Endothelial cell of umbilical vein (primary cell): ENCODE measurements at regions not wholly inside any gene's neighbourhood (a gene's known extent, or its start where the extent isn't known, plus 50 kb on each side); places are given as distances from the start of the nearest gene placed in this dataset.

Source experiments
- EZH2 ChIP-seq: IDR thresholded peaks from 2 replicates; pipeline ENCODE4 v1.6.1; 2012; ENCODE audit warnings: borderline replicate concordance, low read depth, mild to moderate bottlenecking, moderate library complexity, low read length, inconsistent platforms; ENCODE audit not compliant: severe bottlenecking
- FOS ChIP-seq: IDR thresholded peaks from 2 replicates; pipeline ENCODE4 v1.6.1; 2011; ENCODE audit warnings: mild to moderate bottlenecking, low read length, moderate library complexity, borderline replicate concordance; ENCODE audit not compliant: insufficient read depth
- GATA2 ChIP-seq: IDR thresholded peaks from 2 replicates; pipeline ENCODE4 v1.7.0; 2011; ENCODE audit warnings: low read depth, mild to moderate bottlenecking, moderate library complexity, mixed read lengths, low read length; ENCODE audit not compliant: insufficient read length, insufficient read depth
- MYC ChIP-seq: IDR thresholded peaks from one replicate; pipeline ENCODE4 v1.6.1; 2011; ENCODE audit warnings: mild to moderate bottlenecking, low read depth, low read length
- POLR2A ChIP-seq: IDR thresholded peaks from 2 replicates; pipeline ENCODE4 v1.6.1; 2012; ENCODE audit warnings: low read depth, mild to moderate bottlenecking, control low read depth, low read length
- POLR2AphosphoS5 ChIP-seq: IDR thresholded peaks from 2 replicates; pipeline ENCODE4 v1.6.1; 2012; ENCODE audit warnings: low read depth, mild to moderate bottlenecking, control low read depth, low read length, moderate library complexity; ENCODE audit not compliant: insufficient read depth
- TF ChIP-seq, protein P1 (sequence below), 2 donors: IDR thresholded peaks; 1 replicate in 1 of 2; 2 replicates in 1 of 2; pipeline ENCODE4 v1.5.1; 2011; ENCODE audit warnings: low read length in 2 of 2, mild to moderate bottlenecking in 2 of 2, moderate library complexity in 2 of 2, control low read depth in 1 of 2, inconsistent platforms in 1 of 2, low read depth in 1 of 2; ENCODE audit not compliant: insufficient read depth in 1 of 2; ENCODE audit errors: extremely low read depth in 1 of 2
- TF ChIP-seq, protein P2 (sequence below): IDR thresholded peaks from 2 replicates; pipeline ENCODE4 v1.6.1; 2011; ENCODE audit not compliant: insufficient read depth, insufficient read length

DNA sequence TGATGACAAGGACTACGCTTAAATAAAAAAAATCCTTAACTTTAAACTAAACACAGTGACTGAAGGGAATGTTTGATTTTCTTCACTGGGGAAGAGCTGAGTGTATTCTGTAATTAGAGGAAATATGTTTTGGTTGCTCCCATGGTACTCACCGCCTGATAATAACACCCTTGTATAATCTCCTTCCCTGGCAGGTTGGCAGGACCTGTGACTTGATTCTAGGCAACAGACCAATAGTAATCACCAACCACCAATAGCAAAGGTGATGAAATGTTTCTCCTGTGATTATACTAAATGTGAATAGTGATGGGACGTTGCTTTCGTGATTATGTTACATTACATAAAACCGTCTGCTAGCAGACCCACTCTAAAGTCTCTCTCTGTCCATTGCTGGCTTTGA lies 536.8 kb upstream of the CPEB2 start:
- no peak for TF ChIP-seq POLR2A
- TF ChIP-seq, protein P1, sequence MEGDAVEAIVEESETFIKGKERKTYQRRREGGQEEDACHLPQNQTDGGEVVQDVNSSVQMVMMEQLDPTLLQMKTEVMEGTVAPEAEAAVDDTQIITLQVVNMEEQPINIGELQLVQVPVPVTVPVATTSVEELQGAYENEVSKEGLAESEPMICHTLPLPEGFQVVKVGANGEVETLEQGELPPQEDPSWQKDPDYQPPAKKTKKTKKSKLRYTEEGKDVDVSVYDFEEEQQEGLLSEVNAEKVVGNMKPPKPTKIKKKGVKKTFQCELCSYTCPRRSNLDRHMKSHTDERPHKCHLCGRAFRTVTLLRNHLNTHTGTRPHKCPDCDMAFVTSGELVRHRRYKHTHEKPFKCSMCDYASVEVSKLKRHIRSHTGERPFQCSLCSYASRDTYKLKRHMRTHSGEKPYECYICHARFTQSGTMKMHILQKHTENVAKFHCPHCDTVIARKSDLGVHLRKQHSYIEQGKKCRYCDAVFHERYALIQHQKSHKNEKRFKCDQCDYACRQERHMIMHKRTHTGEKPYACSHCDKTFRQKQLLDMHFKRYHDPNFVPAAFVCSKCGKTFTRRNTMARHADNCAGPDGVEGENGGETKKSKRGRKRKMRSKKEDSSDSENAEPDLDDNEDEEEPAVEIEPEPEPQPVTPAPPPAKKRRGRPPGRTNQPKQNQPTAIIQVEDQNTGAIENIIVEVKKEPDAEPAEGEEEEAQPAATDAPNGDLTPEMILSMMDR (IDR thresholded peaks at IDR 0.05; ENCODE audit: extremely low read depth in 1 of 2, insufficient read depth in 1 of 2, low read depth in 1 of 2, low read length in 2 of 2): no peak
- no peak for TF ChIP-seq GATA2
- TF ChIP-seq, protein P2, sequence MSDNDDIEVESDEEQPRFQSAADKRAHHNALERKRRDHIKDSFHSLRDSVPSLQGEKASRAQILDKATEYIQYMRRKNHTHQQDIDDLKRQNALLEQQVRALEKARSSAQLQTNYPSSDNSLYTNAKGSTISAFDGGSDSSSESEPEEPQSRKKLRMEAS: no peak
- TF ChIP-seq EZH2: no peak
- no peak for TF ChIP-seq POLR2AphosphoS5
- no peak for TF ChIP-seq MYC
- TF ChIP-seq FOS: no peak
